OCI-LY3 (cell line): ENCODE measurements at regions not wholly inside any gene's neighbourhood (a gene's known extent, or its start where the extent isn't known, plus 50 kb on each side); places are given as distances from the start of the nearest gene placed in this dataset.

Source experiments
- H2AFZ ChIP-seq: fragments of 200-600, 300-600 bp; shearing (Covaris generic); 2 replicates; pipeline ENCODE4 v1.6.0; 2014; ENCODE audit warnings: antibody characterized with exemption, low read depth, low read length
- H3K27ac ChIP-seq: fragments of 200-600, 300-600 bp; sonication (generic); 2 replicates; pipeline ENCODE4 v1.5.1; 2014; ENCODE audit warnings: mild to moderate bottlenecking, low read length, moderate library complexity, mixed read lengths
- H3K27me3 ChIP-seq: fragments of 200-600, 300-600 bp; sonication (generic); 2 replicates; pipeline ENCODE4 v1.6.1; 2014; ENCODE audit warnings: low read depth, low read length, mixed read lengths
- H3K36me3 ChIP-seq: fragments of 200-600, 300-600 bp; sonication (generic); replicated peaks from 2 replicates; pipeline ENCODE3; 2014; ENCODE audit warnings: low read depth, low read length, mixed read lengths
- H3K4me1 ChIP-seq: fragments of 300-600, 200-600 bp; sonication (generic); 2 replicates; pipeline ENCODE4 v1.6.1; 2014; ENCODE audit warnings: low read length, mixed read lengths
- H3K4me2 ChIP-seq: fragments of 200-600, 300-600 bp; sonication (generic); 2 replicates; pipeline ENCODE4 v1.6.1; 2014; ENCODE audit warnings: low read length, mixed read lengths
- H3K4me3 ChIP-seq: fragments of 300-600, 200-600 bp; sonication (generic); 2 replicates; pipeline ENCODE4 v1.5.1; 2014; ENCODE audit warnings: antibody characterized with exemption, mild to moderate bottlenecking, low read length, moderate library complexity
- H3K79me2 ChIP-seq: fragments of 300-600, 200-600 bp; shearing (Covaris generic); 2 replicates; pipeline ENCODE4 v1.6.1; 2014; ENCODE audit warnings: mild to moderate bottlenecking, low read length, mixed read lengths
- H3K9ac ChIP-seq: fragments of 300-600, 200-600 bp; shearing (Covaris generic); 2 replicates; pipeline ENCODE4 v1.6.0; 2014; ENCODE audit warnings: mild to moderate bottlenecking, low read length, moderate library complexity
- H3K9me3 ChIP-seq: fragments of 200-600, 300-600 bp; shearing (Covaris generic); 2 replicates; pipeline ENCODE4 v1.6.1; 2014; ENCODE audit warnings: low read length, mixed read lengths; ENCODE audit not compliant: insufficient read depth
- H4K20me1 ChIP-seq: fragments of 200-600, 300-600 bp; sonication (generic); 2 replicates; pipeline ENCODE4 v1.6.1; 2016; ENCODE audit warnings: low read length, mixed read lengths; ENCODE audit not compliant: insufficient read depth
- CTCF ChIP-seq: fragments of 200-600, 300-600 bp; sonication (generic); IDR thresholded peaks from 2 replicates; pipeline ENCODE4 v1.5.1; 2014; ENCODE audit warnings: antibody characterized with exemption, low read length, low read depth
- EZH2phosphoT487 ChIP-seq: fragments of 200-600 bp; shearing (Covaris generic); IDR thresholded peaks from 2 replicates; pipeline ENCODE4 v1.6.1; 2018; ENCODE audit warnings: antibody characterized with exemption, mixed run types, low read depth

- Histone ChIP-seq H3K27ac (no peak overlapping the region), H3K79me2 (no peaks in the 10 kb centered on the region), H3K36me3 (no peaks in the 10 kb centered on the region), H3K27me3 (no peaks in the 10 kb centered on the region), H3K9ac (no peak overlapping the region), H4K20me1 (no peaks in the 10 kb centered on the region), H3K9me3 (no peaks in the 10 kb centered on the region), H2AFZ (no peak overlapping the region), H3K4me1 (no peaks in the 10 kb centered on the region), H3K4me3 (no peak overlapping the region), H3K4me2 (no peak overlapping the region)
- TF ChIP-seq EZH2phosphoT487 (no peak), CTCF (no peak)
Observed at GRCh38 chr16:55232822-55233221, 91.2 kb upstream of the IRX6 start.

GRCh38 chr16:55233464-55233863 is 90.5 kb upstream of the IRX6 start:
- H2AFZ ChIP-seq, result no peak overlapping the region
- no peaks in the 10 kb centered on the region for H4K20me1 ChIP-seq
- H3K4me3 ChIP-seq, result no peak overlapping the region
- no peak overlapping the region for H3K9ac ChIP-seq
- no peaks in the 10 kb centered on the region for H3K4me1 ChIP-seq
- H3K9me3 ChIP-seq, result no peaks in the 10 kb centered on the region
- H3K27me3 ChIP-seq, result no peaks in the 10 kb centered on the region
- no peaks in the 10 kb centered on the region for H3K79me2 ChIP-seq
- H3K4me2 ChIP-seq, result no peak overlapping the region
- H3K27ac ChIP-seq, result no peak overlapping the region
- TF ChIP-seq EZH2phosphoT487 (no peak), CTCF (no peak)
- no peaks in the 10 kb centered on the region for H3K36me3 ChIP-seq

GRCh38 chr16:55236655-55237054 is 87.3 kb upstream of the IRX6 start:
- Histone ChIP-seq H3K4me3 (no peak overlapping the region), H3K79me2 (no peaks in the 10 kb centered on the region), H3K9ac (no peak overlapping the region), H3K9me3 (no peaks in the 10 kb centered on the region), H3K27ac (no peak overlapping the region), H4K20me1 (no peaks in the 10 kb centered on the region), H3K4me2 (no peak overlapping the region), H3K27me3 (no peaks in the 10 kb centered on the region), H3K36me3 (no peaks in the 10 kb centered on the region), H3K4me1 (no peaks in the 10 kb centered on the region), H2AFZ (no peak overlapping the region)
- no peak for TF ChIP-seq CTCF
- no peak for TF ChIP-seq EZH2phosphoT487

DNA sequence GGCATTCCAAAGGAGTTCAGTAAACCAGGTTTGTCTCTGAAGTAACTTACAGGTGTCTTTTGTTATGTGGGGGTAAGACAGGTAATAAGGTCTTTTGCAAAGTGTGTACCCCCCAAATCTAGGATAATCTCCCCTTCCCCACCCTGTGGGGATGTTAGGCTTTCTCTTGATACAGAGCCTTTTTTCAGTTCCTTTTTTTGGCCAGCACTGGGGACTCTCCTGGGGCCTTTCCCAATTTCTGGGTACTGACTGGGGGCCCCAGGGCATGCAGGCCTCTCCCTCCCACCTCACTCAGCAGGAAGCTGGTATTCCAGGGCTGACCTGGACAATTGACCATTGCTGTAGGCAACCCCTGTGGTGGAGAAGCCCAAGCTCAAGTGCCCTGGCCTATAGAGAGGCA is 84.3 kb upstream of the IRX6 start:
- H4K20me1 ChIP-seq, result no peaks in the 10 kb centered on the region

More for the DNA sequence above, 84.3 kb upstream of the IRX6 start:
- Histone ChIP-seq H3K4me1 (no peaks in the 10 kb centered on the region), H3K27me3 (no peaks in the 10 kb centered on the region), H3K36me3 (no peaks in the 10 kb centered on the region), H3K9ac (no peak overlapping the region), H2AFZ (no peak overlapping the region), H3K27ac (no peak overlapping the region), H3K79me2 (no peaks in the 10 kb centered on the region), H3K9me3 (no peaks in the 10 kb centered on the region), H3K4me3 (no peak overlapping the region), H3K4me2 (no peak overlapping the region)
- TF ChIP-seq EZH2phosphoT487 (no peak), CTCF (no peak)
